A673 (cell line): ENCODE measurements at regions not wholly inside any gene's neighbourhood (a gene's known extent, or its start where the extent isn't known, plus 50 kb on each side); places are given as distances from the start of the nearest gene placed in this dataset.
"Not testable (repeated sequence)": the region's sequence is repeated elsewhere in the genome, so short reads cannot be mapped to it uniquely, and the experiment has no call there.

Experiments
- BruUV-seq: library from RNA; stranded (reverse); fragments of 400-500 nt; replicated peaks from 2 replicates; lab custom pipeline; 2021; lab: Mats Ljungman, UMichigan
- CTCF ChIA-PET: fragments of 300-600 bp; sonication (Branson Sonifier 250); formaldehyde crosslinking; loops from one replicate; lab custom pipeline; 2022; ENCODE audit warnings: antibody characterized with exemption; lab: Charles Lee
- POLR2A ChIA-PET: fragments of 300-600 bp; sonication (Branson Sonifier 250); formaldehyde crosslinking; loops from one replicate; lab custom pipeline; 2022; ENCODE audit warnings: antibody characterized with exemption; ENCODE audit not compliant: low non-redundant PET; lab: Charles Lee
- DNase-seq: peaks from one replicate; pipeline ENCODE4 v3.0.0-alpha.2; 2015; ENCODE audit warnings: low spot score
- H3K27ac ChIP-seq: fragments of 200-600 bp; sonication (generic); 2 replicates; pipeline ENCODE4 v1.5.1; 2016; ENCODE audit warnings: mixed run types, low read depth, mild to moderate bottlenecking, mixed read lengths, antibody characterized with exemption, low read length; ENCODE audit not compliant: poor library complexity, severe bottlenecking
- H3K27me3 ChIP-seq: fragments of 200-600 bp; sonication (generic); replicated peaks from 2 replicates; pipeline ENCODE4 v1.6.1; 2017; ENCODE audit warnings: mixed run types, low read depth, mild to moderate bottlenecking, mixed read lengths, antibody characterized with exemption, low read length; ENCODE audit not compliant: insufficient read depth, poor library complexity
- H3K36me3 ChIP-seq: fragments of 200-600 bp; sonication (generic); 2 replicates; pipeline ENCODE4 v1.6.1; 2016; ENCODE audit warnings: mixed run types, mild to moderate bottlenecking, mixed read lengths, antibody characterized with exemption, low read length; ENCODE audit not compliant: insufficient read depth, poor library complexity, severe bottlenecking
- H3K4me1 ChIP-seq: fragments of 200-600 bp; sonication (generic); 2 replicates; pipeline ENCODE4 v1.6.1; 2017; ENCODE audit warnings: mixed run types, mild to moderate bottlenecking, mixed read lengths, antibody characterized with exemption, low read length; ENCODE audit not compliant: insufficient read depth, poor library complexity, severe bottlenecking
- H3K4me3 ChIP-seq: fragments of 200-600 bp; sonication (generic); 2 replicates; pipeline ENCODE4 v1.5.1; 2016; ENCODE audit warnings: low read depth, mixed run types, mild to moderate bottlenecking, mixed read lengths, low read length; ENCODE audit not compliant: poor library complexity, severe bottlenecking
- H3K9me3 ChIP-seq: fragments of 200-600 bp; sonication (generic); 2 replicates; pipeline ENCODE4 v1.6.1; 2016; ENCODE audit warnings: mixed run types, low read depth, mild to moderate bottlenecking, mixed read lengths, antibody characterized with exemption, low read length; ENCODE audit not compliant: poor library complexity, severe bottlenecking
- EZH2 ChIP-seq: fragments of 200-600 bp; sonication (generic); IDR thresholded peaks from 2 replicates; pipeline ENCODE4 v1.6.1; 2017; ENCODE audit warnings: borderline replicate concordance, low read depth, mild to moderate bottlenecking, mixed read lengths, antibody characterized with exemption, low read length; ENCODE audit not compliant: poor library complexity, severe bottlenecking
- intact Hi-C: fragments of 100-400 bp; cut with micrococcal nuclease; formaldehyde crosslinking; loops from one replicate; pipeline ENCODE4 v1.10.0; 2022; ENCODE audit not compliant: unreplicated experiment
- TF ChIP-seq, protein P1 (sequence below): fragments of 300-800, 200-600 bp; sonication (generic); conservative IDR thresholded peaks from 2 replicates; pipeline ENCODE4 v1.5.1; 2017; ENCODE audit warnings: low read depth, mild to moderate bottlenecking, antibody characterized with exemption, low read length, moderate library complexity, mixed read lengths

DNA sequence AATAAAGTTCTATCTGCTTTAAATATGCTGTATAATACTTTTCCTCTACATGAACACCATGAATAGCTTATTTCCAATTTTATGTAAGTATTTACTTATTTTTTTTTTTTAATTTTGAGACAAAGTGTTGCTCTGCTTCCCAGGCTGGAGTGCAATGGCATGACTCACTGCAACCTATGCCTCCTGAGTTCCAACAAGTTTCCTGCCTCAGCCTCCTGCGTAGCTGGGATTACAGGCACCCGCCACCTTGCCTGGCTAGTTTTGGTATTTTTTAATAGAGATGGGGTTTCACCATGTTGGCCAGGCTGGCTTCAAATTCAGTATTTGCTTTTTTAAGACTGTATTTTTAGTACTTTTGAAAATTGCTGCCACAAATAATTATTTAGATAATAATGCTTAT is 1365.9 kb downstream of the GRIK2 start:
- Histone ChIP-seq H3K27ac (no peak overlapping the region), H3K9me3 (no peaks in the 10 kb centered on the region), H3K4me1 (no peaks in the 10 kb centered on the region), H3K36me3 (no peaks in the 10 kb centered on the region), H3K4me3 (no peak overlapping the region), H3K27me3 (no peaks in the 10 kb centered on the region)
- CTCF ChIA-PET = no interaction called here
- TF ChIP-seq, protein P1, sequence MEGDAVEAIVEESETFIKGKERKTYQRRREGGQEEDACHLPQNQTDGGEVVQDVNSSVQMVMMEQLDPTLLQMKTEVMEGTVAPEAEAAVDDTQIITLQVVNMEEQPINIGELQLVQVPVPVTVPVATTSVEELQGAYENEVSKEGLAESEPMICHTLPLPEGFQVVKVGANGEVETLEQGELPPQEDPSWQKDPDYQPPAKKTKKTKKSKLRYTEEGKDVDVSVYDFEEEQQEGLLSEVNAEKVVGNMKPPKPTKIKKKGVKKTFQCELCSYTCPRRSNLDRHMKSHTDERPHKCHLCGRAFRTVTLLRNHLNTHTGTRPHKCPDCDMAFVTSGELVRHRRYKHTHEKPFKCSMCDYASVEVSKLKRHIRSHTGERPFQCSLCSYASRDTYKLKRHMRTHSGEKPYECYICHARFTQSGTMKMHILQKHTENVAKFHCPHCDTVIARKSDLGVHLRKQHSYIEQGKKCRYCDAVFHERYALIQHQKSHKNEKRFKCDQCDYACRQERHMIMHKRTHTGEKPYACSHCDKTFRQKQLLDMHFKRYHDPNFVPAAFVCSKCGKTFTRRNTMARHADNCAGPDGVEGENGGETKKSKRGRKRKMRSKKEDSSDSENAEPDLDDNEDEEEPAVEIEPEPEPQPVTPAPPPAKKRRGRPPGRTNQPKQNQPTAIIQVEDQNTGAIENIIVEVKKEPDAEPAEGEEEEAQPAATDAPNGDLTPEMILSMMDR = no peak
- DNase-seq = no peak
- POLR2A ChIA-PET = no interaction called here
- BruUV-seq = no TSS peak
- intact Hi-C loops = no loop called here

DNA sequence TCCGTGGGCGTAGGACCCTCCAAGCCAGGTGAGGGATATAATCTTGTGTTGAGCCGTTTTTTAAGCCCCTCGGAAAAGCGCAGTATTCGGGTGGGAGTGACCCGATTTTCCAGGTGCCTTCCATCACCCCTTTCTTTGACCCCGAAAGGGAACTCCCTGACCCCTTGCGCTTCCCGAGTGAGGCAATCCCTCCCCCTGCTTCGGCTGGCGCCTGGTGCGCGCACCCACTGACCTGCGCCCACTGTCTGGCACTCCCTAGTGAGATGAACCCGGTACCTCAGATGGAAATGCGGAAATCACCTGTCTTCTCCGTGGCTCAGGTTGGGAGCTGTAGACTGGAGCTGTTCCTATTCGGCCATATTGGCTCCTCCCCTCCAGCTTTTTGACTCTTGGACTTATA is 1365.0 kb downstream of the GRIK2 start:
- H3K9me3 ChIP-seq, intact Hi-C loops, H3K27me3 ChIP-seq, H3K4me1 ChIP-seq, DNase-seq, POLR2A ChIA-PET, H3K36me3 ChIP-seq, H3K4me3 ChIP-seq, H3K27ac ChIP-seq, BruUV-seq, CTCF ChIA-PET: not testable (repeated sequence)

DNA sequence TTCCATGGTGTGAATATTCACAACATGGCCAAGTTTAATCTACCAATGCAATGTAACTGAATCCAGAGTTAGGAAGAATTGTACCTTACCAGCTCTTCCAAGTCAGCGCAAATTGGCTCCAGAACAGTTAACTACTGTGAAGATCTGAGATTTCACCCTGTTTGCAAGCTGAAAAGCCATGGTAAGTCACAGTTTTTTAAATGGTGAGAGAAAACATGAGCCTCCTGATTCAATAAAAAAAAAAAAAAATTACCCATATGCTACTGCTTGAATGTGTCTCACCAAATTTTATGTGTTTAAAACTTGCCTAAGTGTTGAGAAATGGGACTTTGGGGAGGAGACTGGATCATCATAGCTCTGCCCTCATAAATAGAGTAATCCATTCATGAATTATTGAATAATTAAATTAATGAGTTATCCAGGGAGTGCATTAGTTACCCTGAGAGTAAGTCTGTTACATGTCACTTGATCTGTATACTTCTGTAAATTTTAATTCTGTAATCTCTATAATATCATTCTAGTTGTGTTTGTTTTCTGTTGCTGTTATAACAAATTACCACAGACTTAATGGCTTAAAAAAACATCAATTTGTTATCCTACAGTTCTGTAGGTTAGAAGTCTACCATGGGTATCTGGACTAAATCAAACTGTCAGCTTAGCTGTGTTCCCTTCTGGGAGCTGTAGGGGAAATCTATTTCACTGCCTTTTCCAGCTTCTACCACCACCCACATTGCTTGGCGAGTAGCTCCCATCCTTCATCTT is 1355.9 kb downstream of the GRIK2 start:
- H3K4me1 ChIP-seq = peaks cover 3% of the 10 kb centered on the region
- ChIA-PET CTCF (no interaction called here), POLR2A (no interaction called here)
- DNase-seq = no peak
- H3K36me3 ChIP-seq = no peaks in the 10 kb centered on the region
- intact Hi-C loops = no loop called here
- no peak overlapping the region for H3K4me3 ChIP-seq
- H3K27me3 ChIP-seq = no peaks in the 10 kb centered on the region
- H3K9me3 ChIP-seq = no peaks in the 10 kb centered on the region
- TF ChIP-seq, protein P1 = no peak
- TF ChIP-seq EZH2 = no peak
- BruUV-seq = no TSS peak
- no peak overlapping the region for H3K27ac ChIP-seq

DNA sequence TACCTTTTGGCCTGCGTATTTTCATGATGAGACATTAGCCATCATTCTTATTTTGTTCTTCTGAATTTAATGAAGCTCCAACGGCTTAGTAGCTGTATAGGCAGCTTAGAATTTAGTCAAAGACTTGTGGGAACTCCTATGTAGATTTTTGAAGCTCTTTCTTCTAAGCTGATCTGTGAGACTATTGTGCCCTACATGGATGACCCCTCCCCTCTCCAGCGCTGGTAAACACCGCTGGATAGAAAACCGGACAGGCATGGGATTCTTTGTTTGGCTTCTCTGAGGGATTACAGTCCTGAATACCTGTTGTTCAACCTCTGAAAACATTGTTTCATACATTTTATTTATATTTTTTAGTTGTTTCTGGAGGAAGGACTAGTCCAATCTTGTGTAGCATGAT is 1353.4 kb downstream of the GRIK2 start:
- H3K9me3 ChIP-seq = no peaks in the 10 kb centered on the region
- TF ChIP-seq, protein P1 = no peak
- TF ChIP-seq EZH2 = no peak
- no peaks in the 10 kb centered on the region for H3K27me3 ChIP-seq
- peaks cover 14% of the 10 kb centered on the region for H3K4me1 ChIP-seq
- no peak overlapping the region for H3K27ac ChIP-seq
- no peak for DNase-seq
- no peak overlapping the region for H3K4me3 ChIP-seq
- no TSS peak for BruUV-seq
- CTCF ChIA-PET = no interaction called here
- intact Hi-C loops = no loop called here
- POLR2A ChIA-PET = no interaction called here
- H3K36me3 ChIP-seq = no peaks in the 10 kb centered on the region
